B cell (primary cell): ENCODE measurements at regions not wholly inside any gene's neighbourhood (a gene's known extent, or its start where the extent isn't known, plus 50 kb on each side); places are given as distances from the start of the nearest gene placed in this dataset.

ENCODE experiments used
- ATAC-seq: fragments of 200-7000 bp; cut with Tn5 transposase; one replicate; pipeline ENCODE4 v1.10.0; 2021; ENCODE audit warnings: low read depth, mild to moderate bottlenecking, moderate number of reproducible peaks, moderate library complexity
- CTCF ChIA-PET: fragments of 350-600 bp; sonication (Branson Sonifier 250); formaldehyde crosslinking; loops from one replicate; lab custom pipeline; 2021; ENCODE audit warnings: antibody characterized with exemption, inconsistent platforms; lab: Charles Lee
- POLR2A ChIA-PET: fragments of 350-600 bp; sonication (Branson Sonifier 250); formaldehyde crosslinking; loops from one replicate; lab custom pipeline; 2021; ENCODE audit warnings: antibody characterized with exemption; lab: Charles Lee
- DNase-seq: peaks from one replicate; pipeline ENCODE4 v3.0.0; 2013
- H2AFZ ChIP-seq: 2 replicates; pipeline ENCODE4 v1.6.1; 2012; ENCODE audit warnings: mild to moderate bottlenecking, low read depth, low read length; ENCODE audit not compliant: insufficient read depth, poor library complexity, severe bottlenecking
- H3K27ac ChIP-seq, 2 donors: 1 replicate in 1 of 2; 2 replicates in 1 of 2; pipeline ENCODE4 v1.5.1; 2012 to 2013; ENCODE audit warnings: low read length in 2 of 2, mild to moderate bottlenecking in 2 of 2, moderate library complexity in 1 of 2
- H3K27me3 ChIP-seq, 4 experiments: fragments of 200-600 bp in 1 of 4; sonication (generic) in 1 of 4; replicated peaks in 1 of 4; 1 replicate in 2 of 4; 2 replicates in 2 of 4; pipeline versions ENCODE4 v1.6.1 to v1.7.0; 2013 to 2016; ENCODE audit warnings: low read length in 3 of 4, mild to moderate bottlenecking in 2 of 4, mixed read lengths in 1 of 4, moderate library complexity in 1 of 4; ENCODE audit not compliant: insufficient read depth in 4 of 4, control insufficient read depth in 3 of 4; ENCODE audit errors: control extremely low read depth in 1 of 4
- H3K36me3 ChIP-seq, 2 experiments: replicated peaks in 1 of 2; 1 replicate in 1 of 2; 2 replicates in 1 of 2; pipeline versions ENCODE4 v1.6.1 to v1.7.1; 2013; ENCODE audit warnings: low read length in 1 of 2; ENCODE audit not compliant: insufficient read depth in 2 of 2, control insufficient read depth in 1 of 2; ENCODE audit errors: control extremely low read depth in 1 of 2, extremely low read depth in 1 of 2
- H3K4me1 ChIP-seq, 2 donors: fragments of 200-600 bp in 1 of 2; sonication (generic) in 1 of 2; 1 replicate in 1 of 2; 2 replicates in 1 of 2; pipeline versions ENCODE4 v1.5.1 to v1.6.1; 2013 to 2017; ENCODE audit warnings: low read length in 2 of 2; ENCODE audit not compliant: control insufficient read depth in 2 of 2, insufficient read depth in 2 of 2
- H3K4me2 ChIP-seq: replicated peaks from 2 replicates; pipeline ENCODE3; 2012; ENCODE audit warnings: mild to moderate bottlenecking, low read depth, low read length; ENCODE audit not compliant: poor library complexity, severe bottlenecking
- H3K4me3 ChIP-seq, 5 experiments: fragments of 200-600 bp in 1 of 5; sonication (generic) in 1 of 5; 1 replicate in 3 of 5; 2 replicates in 2 of 5; pipeline versions ENCODE4 v1.5.1 to v1.7.0; 2011 to 2016; ENCODE audit warnings: low read length in 4 of 5, mild to moderate bottlenecking in 4 of 5, low read depth in 2 of 5, control low read depth in 1 of 5, moderate library complexity in 1 of 5; ENCODE audit not compliant: insufficient read depth in 1 of 5; ENCODE audit errors: control extremely low read depth in 1 of 5, extremely low read depth in 1 of 5
- H3K79me2 ChIP-seq: fragments of 200-600 bp; sonication (generic); one replicate; pipeline ENCODE4 v1.6.0; 2016; ENCODE audit warnings: low read length; ENCODE audit not compliant: control insufficient read depth, insufficient read depth
- H3K9ac ChIP-seq: fragments of 200-600 bp; sonication (generic); 2 replicates; pipeline ENCODE4 v1.6.1; 2017; ENCODE audit warnings: mild to moderate bottlenecking, low read length, moderate library complexity
- H3K9me3 ChIP-seq, 3 donors: one replicate each; pipeline versions ENCODE4 v1.6.1 to v1.7.1; 2013; ENCODE audit warnings: low read length in 2 of 3; ENCODE audit not compliant: control insufficient read depth in 2 of 3, insufficient read depth in 1 of 3; ENCODE audit errors: control extremely low read depth in 1 of 3
- H4K20me1 ChIP-seq: 2 replicates; pipeline ENCODE4 v1.6.0; 2012; ENCODE audit warnings: mild to moderate bottlenecking, low read length; ENCODE audit not compliant: insufficient read depth, control insufficient read depth, poor library complexity, severe bottlenecking
- H3K27ac Mint-ChIP-seq: one replicate; pipeline ENCODE4 v1.8.0; 2021; ENCODE audit warnings: mixed read lengths
- H3K27me3 Mint-ChIP-seq: one replicate; pipeline ENCODE4 v1.8.0; 2021; ENCODE audit warnings: mixed read lengths
- H3K4me1 Mint-ChIP-seq: one replicate; pipeline ENCODE4 v1.8.0; 2021; ENCODE audit warnings: mixed read lengths
- H3K4me3 Mint-ChIP-seq: one replicate; pipeline ENCODE4 v1.8.0; 2021; ENCODE audit warnings: mixed read lengths
- H3K9me3 Mint-ChIP-seq: one replicate; pipeline ENCODE4 v1.8.0; 2022; ENCODE audit warnings: mixed read lengths; ENCODE audit not compliant: insufficient read depth
- EZH2 ChIP-seq: IDR thresholded peaks from 2 replicates; pipeline ENCODE4 v1.6.1; 2012; ENCODE audit warnings: borderline replicate concordance, low read depth, mild to moderate bottlenecking, moderate library complexity, low read length; ENCODE audit not compliant: insufficient read depth, poor library complexity, severe bottlenecking
- WGBS: methylation state at CpG from one replicate; pipeline ENCODE4 v1.1.5; 2013; ENCODE audit warnings: missing lambda C conversion rate; ENCODE audit not compliant: insufficient coverage; 5-methylcytosine and 5-hydroxymethylcytosine counted together
- intact Hi-C: fragments of 100-400 bp; cut with micrococcal nuclease; formaldehyde crosslinking; loops from one replicate; pipeline ENCODE4 v1.10.0; 2022
- TF ChIP-seq, protein P1 (sequence below): fragments of 200-600 bp; IDR thresholded peaks from one replicate; pipeline ENCODE4 v1.8.0; 2022; ENCODE audit warnings: antibody characterized with exemption, mild to moderate bottlenecking

DNA sequence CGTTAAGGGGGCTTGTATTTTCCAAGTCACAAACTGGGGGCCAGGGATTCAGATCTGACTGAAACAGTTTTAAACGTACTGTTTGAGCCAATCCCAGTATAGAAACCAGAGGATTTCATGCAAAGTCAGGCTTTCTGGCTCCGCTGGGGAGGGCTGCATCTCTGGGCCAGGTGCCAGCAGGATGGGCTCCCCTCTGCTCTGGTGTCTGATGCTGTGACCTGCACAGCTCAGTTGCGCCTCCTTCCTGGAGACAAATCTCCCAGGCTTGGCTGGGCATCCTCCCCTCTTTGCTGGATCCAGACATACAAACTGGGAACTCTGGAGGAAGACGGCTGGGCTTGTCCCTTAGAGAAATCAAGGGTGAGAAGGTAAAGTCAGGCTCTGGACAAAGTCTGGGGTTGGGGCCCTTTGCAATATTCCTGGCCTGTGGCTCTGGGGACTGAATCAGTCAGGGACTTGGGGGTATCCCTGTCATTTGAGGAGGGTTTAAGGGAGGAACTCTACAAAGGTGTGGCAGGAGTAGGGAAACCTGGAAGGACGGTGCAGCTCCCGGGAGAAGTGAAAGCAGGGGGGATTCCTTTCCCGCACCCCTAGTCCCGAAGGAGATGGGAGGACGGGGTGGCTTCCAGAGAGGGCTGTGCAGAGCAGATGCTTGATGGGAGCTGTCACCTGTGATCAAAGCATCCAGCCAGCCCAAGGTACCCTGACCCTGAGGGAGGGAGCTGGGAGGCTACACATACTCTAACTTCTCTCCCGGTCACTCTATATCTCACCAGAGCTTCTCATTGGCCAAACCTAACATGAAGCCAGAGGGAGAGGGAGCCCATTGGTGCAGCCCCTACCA is 114.8 kb upstream of the ATP2B2 start:
- H3K27me3 ChIP-seq = peaks cover 0 to 20% (median 2%) of the 10 kb centered on the region in 4 experiments
- CTCF ChIA-PET = no interaction called here
- Mint-ChIP-seq H3K27ac (no peak overlapping the region), H3K4me1 (no peaks in the 10 kb centered on the region), H3K4me3 (no peak overlapping the region), H3K9me3 (no peaks in the 10 kb centered on the region), H3K27me3 (peaks cover 28% of the 10 kb centered on the region)
- no peak for ATAC-seq
- no peak overlapping the region for H3K4me2 ChIP-seq
- no peaks in the 10 kb centered on the region for H4K20me1 ChIP-seq
- intact Hi-C loops = no loop called here
- no peak overlapping the region for H3K4me3 ChIP-seq
- no peak for DNase-seq
- WGBS = 77% methylated on average over 11 of the region's 11 CpGs
- H3K27ac ChIP-seq = no peak overlapping the region
- POLR2A ChIA-PET = no interaction called here
- no peaks in the 10 kb centered on the region for H3K9me3 ChIP-seq
- no peak overlapping the region for H3K9ac ChIP-seq
- no peaks in the 10 kb centered on the region for H3K4me1 ChIP-seq
- TF ChIP-seq, protein P1, sequence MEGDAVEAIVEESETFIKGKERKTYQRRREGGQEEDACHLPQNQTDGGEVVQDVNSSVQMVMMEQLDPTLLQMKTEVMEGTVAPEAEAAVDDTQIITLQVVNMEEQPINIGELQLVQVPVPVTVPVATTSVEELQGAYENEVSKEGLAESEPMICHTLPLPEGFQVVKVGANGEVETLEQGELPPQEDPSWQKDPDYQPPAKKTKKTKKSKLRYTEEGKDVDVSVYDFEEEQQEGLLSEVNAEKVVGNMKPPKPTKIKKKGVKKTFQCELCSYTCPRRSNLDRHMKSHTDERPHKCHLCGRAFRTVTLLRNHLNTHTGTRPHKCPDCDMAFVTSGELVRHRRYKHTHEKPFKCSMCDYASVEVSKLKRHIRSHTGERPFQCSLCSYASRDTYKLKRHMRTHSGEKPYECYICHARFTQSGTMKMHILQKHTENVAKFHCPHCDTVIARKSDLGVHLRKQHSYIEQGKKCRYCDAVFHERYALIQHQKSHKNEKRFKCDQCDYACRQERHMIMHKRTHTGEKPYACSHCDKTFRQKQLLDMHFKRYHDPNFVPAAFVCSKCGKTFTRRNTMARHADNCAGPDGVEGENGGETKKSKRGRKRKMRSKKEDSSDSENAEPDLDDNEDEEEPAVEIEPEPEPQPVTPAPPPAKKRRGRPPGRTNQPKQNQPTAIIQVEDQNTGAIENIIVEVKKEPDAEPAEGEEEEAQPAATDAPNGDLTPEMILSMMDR = no peak
- no peak for TF ChIP-seq EZH2
- no peaks in the 10 kb centered on the region for H3K79me2 ChIP-seq
- H2AFZ ChIP-seq = no peak overlapping the region
- no peaks in the 10 kb centered on the region for H3K36me3 ChIP-seq

DNA sequence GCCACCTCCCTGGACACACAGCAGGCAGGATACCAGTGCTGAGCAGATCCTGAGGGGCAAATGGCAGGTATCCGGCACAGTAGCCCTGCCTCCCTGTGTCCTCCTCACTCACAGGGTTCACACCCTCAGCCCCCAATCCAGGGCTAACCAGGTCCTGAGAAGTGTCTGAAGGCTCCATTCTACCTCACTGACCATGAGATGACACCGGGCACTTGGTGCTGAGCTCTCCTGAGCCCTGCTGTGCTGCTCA is 115.4 kb upstream of the ATP2B2 start:
- no peak overlapping the region for H3K27ac Mint-ChIP-seq
- no peaks in the 10 kb centered on the region for H3K79me2 ChIP-seq
- DNase-seq = no peak
- H3K9ac ChIP-seq = no peak overlapping the region
- H3K4me3 Mint-ChIP-seq = no peak overlapping the region
- H3K27me3 ChIP-seq = peaks cover 0 to 20% (median 2%) of the 10 kb centered on the region in 4 experiments
- no peaks in the 10 kb centered on the region for H4K20me1 ChIP-seq
- no peak overlapping the region for H3K4me3 ChIP-seq
- no peak for ATAC-seq
- no peaks in the 10 kb centered on the region for H3K36me3 ChIP-seq
- no peak overlapping the region for H2AFZ ChIP-seq
- CTCF ChIA-PET = interaction anchor here (0.6 kb wide), 1 partner anchor 14 kb away, joined by 3 read pairs; no protein-coding TSS in a partner anchor
- TF ChIP-seq, protein P1 = no peak
- TF ChIP-seq EZH2 = no peak
- WGBS = 70% methylated on average over 2 of the region's 2 CpGs
- no peaks in the 10 kb centered on the region for H3K9me3 Mint-ChIP-seq
- no peaks in the 10 kb centered on the region for H3K4me1 Mint-ChIP-seq
- H3K4me2 ChIP-seq = no peak overlapping the region
- H3K27me3 Mint-ChIP-seq = peaks cover 28% of the 10 kb centered on the region
- H3K27ac ChIP-seq = no peak overlapping the region
- H3K9me3 ChIP-seq = no peaks in the 10 kb centered on the region
- POLR2A ChIA-PET = no interaction called here
- no peaks in the 10 kb centered on the region for H3K4me1 ChIP-seq
- intact Hi-C loops = no loop called here
